H1 (cell line): ENCODE measurements at regions not wholly inside any gene's neighbourhood (a gene's known extent, or its start where the extent isn't known, plus 50 kb on each side); places are given as distances from the start of the nearest gene placed in this dataset.

Experiments
- CTCF ChIA-PET: fragments of 300-600 bp; sonication (Branson Sonifier 250); formaldehyde crosslinking; loops from one replicate; lab custom pipeline; 2021; ENCODE audit not compliant: partially characterized antibody; lab: Charles Lee
- POLR2A ChIA-PET: fragments of 300-600 bp; sonication (Branson Sonifier 250); formaldehyde crosslinking; loops from one replicate; lab custom pipeline; 2021; ENCODE audit warnings: inconsistent platforms; ENCODE audit not compliant: partially characterized antibody; lab: Charles Lee
- DNase-seq, 2 experiments: peaks; one replicate each; pipeline versions ENCODE4 v3.0.0 to v3.0.0-alpha.2; 2010 to 2022; ENCODE audit warnings: low spot score in 2 of 2, low read depth in 1 of 2, mixed read lengths in 1 of 2
- FAIRE-seq: peaks from 2 replicates; lab custom pipeline; 2011; peaks lifted over from hg19 to GRCh38; lab: Jason Lieb, UNC
- H2AFZ ChIP-seq: 2 replicates; pipeline ENCODE4 v1.8.1; 2012; ENCODE audit warnings: low read length, inconsistent platforms
- H2AK5ac ChIP-seq: 2 replicates; pipeline ENCODE4 v1.6.1; 2013; ENCODE audit warnings: low read depth, low read length
- H2BK120ac ChIP-seq: replicated peaks from 2 replicates; pipeline ENCODE3; 2013; ENCODE audit warnings: low read depth, low read length, inconsistent platforms
- H2BK12ac ChIP-seq: 2 replicates; pipeline ENCODE4 v1.6.1; 2013; ENCODE audit warnings: low read depth, low read length
- H2BK15ac ChIP-seq: 2 replicates; pipeline ENCODE4 v1.6.1; 2013; ENCODE audit warnings: low read length
- H2BK20ac ChIP-seq: 2 replicates; pipeline ENCODE4 v1.6.1; 2013; ENCODE audit warnings: low read length
- H2BK5ac ChIP-seq: 2 replicates; pipeline ENCODE4 v1.6.1; 2013; ENCODE audit warnings: low read depth, low read length
- H3K14ac ChIP-seq: 2 replicates; pipeline ENCODE4 v1.6.1; 2013; ENCODE audit warnings: inconsistent platforms; ENCODE audit not compliant: insufficient read length
- H3K18ac ChIP-seq: 2 replicates; pipeline ENCODE4 v1.6.1; 2013; ENCODE audit warnings: low read length; ENCODE audit errors: extremely low read depth
- H3K23ac ChIP-seq: 2 replicates; pipeline ENCODE4 v1.6.1; 2013; ENCODE audit warnings: inconsistent platforms; ENCODE audit not compliant: insufficient read length
- H3K23me2 ChIP-seq: 2 replicates; pipeline ENCODE4 v1.6.1; 2013; ENCODE audit warnings: low read depth, low read length
- H3K27ac ChIP-seq: 2 replicates; pipeline ENCODE4 v1.6.1; 2011; ENCODE audit warnings: low read depth, low read length, inconsistent platforms
- H3K27me3 ChIP-seq, 4 experiments: replicated peaks in 1 of 4; 1 replicate in 1 of 4; 2 replicates in 3 of 4; pipeline versions ENCODE4 v1.6.1 to v1.8.1; 2011 to 2013; ENCODE audit warnings: low read length in 3 of 4, mild to moderate bottlenecking in 3 of 4, inconsistent platforms in 2 of 4, mixed read lengths in 2 of 4, moderate library complexity in 1 of 4; ENCODE audit not compliant: control insufficient read depth in 3 of 4, insufficient read depth in 3 of 4; ENCODE audit errors: extremely low read depth in 1 of 4
- H3K36me3 ChIP-seq, 4 experiments: 2 replicates each; pipeline versions ENCODE4 v1.6.1 to v1.8.1; 2011 to 2013; ENCODE audit warnings: mild to moderate bottlenecking in 4 of 4, low read length in 3 of 4, moderate library complexity in 2 of 4, control low read depth in 1 of 4, inconsistent platforms in 1 of 4; ENCODE audit not compliant: insufficient read depth in 4 of 4, control insufficient read depth in 2 of 4
- H3K4ac ChIP-seq: replicated peaks from 2 replicates; pipeline ENCODE3; 2013; ENCODE audit warnings: low read length, low read depth, mixed read lengths, inconsistent platforms; ENCODE audit not compliant: insufficient read length
- H3K4me1 ChIP-seq, 4 experiments: replicated peaks in 1 of 4; 1 replicate in 1 of 4; 2 replicates in 3 of 4; pipeline versions ENCODE4 v1.6.1 to v1.8.1; 2011 to 2013; ENCODE audit warnings: low read length in 3 of 4, inconsistent platforms in 2 of 4, mixed read lengths in 1 of 4; ENCODE audit not compliant: insufficient read depth in 4 of 4, control insufficient read depth in 3 of 4
- H3K4me2 ChIP-seq, 2 experiments: 2 replicates each; pipeline versions ENCODE4 v1.6.1 to v1.8.1; 2011 to 2013; ENCODE audit warnings: low read depth in 2 of 2, low read length in 2 of 2, control low read depth in 1 of 2, inconsistent platforms in 1 of 2, mild to moderate bottlenecking in 1 of 2; ENCODE audit not compliant: insufficient read depth in 1 of 2
- H3K4me3 ChIP-seq, 4 experiments: fragments of 200-600, 300-600 bp in 1 of 4; sonication (generic), shearing (Covaris generic), sonication (Bioruptor Twin) in 1 of 4; 2 replicates each; pipeline versions ENCODE4 v1.5.1 to v1.8.1; 2011 to 2016; ENCODE audit warnings: low read length in 4 of 4, low read depth in 3 of 4, control low read depth in 2 of 4, inconsistent platforms in 2 of 4, mild to moderate bottlenecking in 2 of 4, mixed read lengths in 1 of 4, moderate library complexity in 1 of 4; ENCODE audit not compliant: insufficient read depth in 2 of 4; ENCODE audit errors: extremely low read depth in 1 of 4
- H3K56ac ChIP-seq: replicated peaks from 2 replicates; pipeline ENCODE3; 2013; ENCODE audit warnings: low read depth, mild to moderate bottlenecking, mixed read lengths, low read length, inconsistent platforms; ENCODE audit not compliant: insufficient read length
- H3K79me1 ChIP-seq: 2 replicates; pipeline ENCODE4 v1.6.1; 2013; ENCODE audit warnings: low read depth, low read length, control low read depth
- H3K79me2 ChIP-seq, 2 experiments: 2 replicates each; pipeline versions ENCODE4 v1.6.1 to v1.8.1; 2012 to 2013; ENCODE audit warnings: low read length in 2 of 2, mild to moderate bottlenecking in 2 of 2, inconsistent platforms in 1 of 2; ENCODE audit not compliant: insufficient read depth in 2 of 2, control insufficient read depth in 1 of 2
- H3K9ac ChIP-seq, 4 experiments: replicated peaks in 1 of 4; 1 replicate in 1 of 4; 2 replicates in 3 of 4; pipeline versions ENCODE4 v1.6.1 to v1.8.1; 2011 to 2013; ENCODE audit warnings: low read depth in 3 of 4, low read length in 3 of 4, control low read depth in 2 of 4, mild to moderate bottlenecking in 2 of 4, moderate library complexity in 2 of 4, inconsistent platforms in 1 of 4; ENCODE audit errors: extremely low read depth in 1 of 4
- H3K9me3 ChIP-seq, 2 experiments: 2 replicates each; pipeline versions ENCODE4 v1.6.1 to v1.8.1; 2012 to 2013; ENCODE audit warnings: mild to moderate bottlenecking in 2 of 2, moderate library complexity in 2 of 2, control low read depth in 1 of 2, inconsistent platforms in 1 of 2, low read depth in 1 of 2, low read length in 1 of 2, mixed read lengths in 1 of 2; ENCODE audit not compliant: insufficient read depth in 2 of 2
- H4K20me1 ChIP-seq, 2 experiments: replicated peaks in 1 of 2; 2 replicates each; pipeline versions ENCODE3 to v1.8.1; 2011 to 2013; ENCODE audit warnings: inconsistent platforms in 2 of 2, low read length in 2 of 2, mild to moderate bottlenecking in 1 of 2; ENCODE audit not compliant: insufficient read depth in 2 of 2, control insufficient read depth in 1 of 2
- H4K5ac ChIP-seq: 2 replicates; pipeline ENCODE4 v1.6.1; 2013; ENCODE audit warnings: low read length, low read depth, mixed read lengths, inconsistent platforms; ENCODE audit not compliant: insufficient read length
- H4K8ac ChIP-seq: 2 replicates; pipeline ENCODE4 v1.8.0; 2013; ENCODE audit warnings: mild to moderate bottlenecking, moderate library complexity, low read length, inconsistent platforms; ENCODE audit not compliant: insufficient read depth; ENCODE audit errors: extremely low read depth
- H4K91ac ChIP-seq: replicated peaks from 2 replicates; pipeline ENCODE3; 2013; ENCODE audit warnings: low read length, mixed read lengths, inconsistent platforms; ENCODE audit not compliant: insufficient read length
- FOSL1 ChIP-seq: IDR thresholded peaks from 2 replicates; pipeline ENCODE4 v1.6.1; 2011; ENCODE audit warnings: mild to moderate bottlenecking, low read depth, low read length, moderate library complexity; ENCODE audit not compliant: insufficient read depth
- JUND ChIP-seq: IDR thresholded peaks from 2 replicates; pipeline ENCODE4 v1.6.1; 2011; ENCODE audit warnings: mild to moderate bottlenecking, improper control_type of control experiment, low read length
- POU5F1 ChIP-seq: IDR thresholded peaks from 2 replicates; pipeline ENCODE4 v1.6.1; 2011; ENCODE audit warnings: low read depth, mild to moderate bottlenecking, low read length, moderate library complexity
- WGBS, 2 experiments: shearing (Covaris generic) in 1 of 2; methylation state at CpG; one replicate each; pipeline versions ENCODE4 v1.1.6 to v1.1.7; 2013 to 2015; ENCODE audit warnings: low lambda C conversion rate in 2 of 2, mixed read lengths in 2 of 2, inconsistent platforms in 1 of 2, low coverage in 1 of 2, missing lambda C conversion rate in 1 of 2; ENCODE audit not compliant: insufficient replicate concordance in 2 of 2, insufficient coverage in 1 of 2, insufficient read length in 1 of 2; ENCODE audit errors: extremely low coverage in 1 of 2, missing lambda C conversion rate in 1 of 2; 5-methylcytosine and 5-hydroxymethylcytosine counted together
- TF ChIP-seq, protein P1 (sequence below): IDR thresholded peaks from 2 replicates; pipeline ENCODE4 v1.6.1; 2011; ENCODE audit warnings: low read length, improper control_type of control experiment

DNA sequence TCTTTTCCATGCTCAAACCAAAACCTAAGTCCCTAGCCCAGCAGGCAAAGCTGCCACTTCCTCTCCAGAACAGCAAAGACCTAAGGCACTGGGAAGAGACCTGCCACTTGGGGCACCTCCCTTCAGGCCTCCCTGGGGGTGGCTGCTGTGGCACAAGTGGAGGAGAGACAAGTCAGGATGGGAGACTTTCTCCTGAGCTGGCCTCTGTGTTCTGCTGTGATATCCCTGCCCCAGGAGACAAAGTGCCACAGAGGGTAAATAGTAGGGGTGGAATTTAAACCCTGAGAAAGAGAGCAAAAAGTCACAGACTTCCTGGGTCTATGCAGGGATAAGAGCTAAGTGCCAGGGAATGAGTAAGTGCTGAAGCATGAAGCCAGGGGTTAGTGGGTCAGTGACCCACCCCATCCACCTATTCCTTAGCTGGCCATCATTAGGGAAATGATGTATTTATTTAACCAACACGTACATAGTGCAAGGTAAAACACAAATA is 84.2 kb downstream of the MRPL14 start:
- Histone ChIP-seq H2BK20ac (peak overlapping the region; percentile 56), H3K14ac (no peak overlapping the region), H4K8ac (peak overlapping the region; percentile 19), H3K79me1 (peaks cover 3% of the 10 kb centered on the region; the same call in 1 of the 2 replicates), H2BK5ac (peak overlapping the region; percentile 89; the same call in 1 of the 2 replicates), H2AFZ (no peak overlapping the region), H3K79me2 (no peaks in the 10 kb centered on the region), H3K27me3 (no peaks in the 10 kb centered on the region), H3K27ac (no peak overlapping the region), H3K36me3 (no peaks in the 10 kb centered on the region), H3K9ac (no peak overlapping the region)
- FAIRE-seq = no peak
- DNase-seq = no peak
- POLR2A ChIA-PET = interaction anchor here (0.6 to 6.3 kb wide), 16 partner anchors 9 to 398 kb away, joined by 3 to 35 read pairs (median 4); partner anchors contain the start of genes HSP90AB1 and RSPH9
- TF ChIP-seq FOSL1 = no peak
- no peak for TF ChIP-seq JUND
- TF ChIP-seq POU5F1 = no peak
- TF ChIP-seq, protein P1, sequence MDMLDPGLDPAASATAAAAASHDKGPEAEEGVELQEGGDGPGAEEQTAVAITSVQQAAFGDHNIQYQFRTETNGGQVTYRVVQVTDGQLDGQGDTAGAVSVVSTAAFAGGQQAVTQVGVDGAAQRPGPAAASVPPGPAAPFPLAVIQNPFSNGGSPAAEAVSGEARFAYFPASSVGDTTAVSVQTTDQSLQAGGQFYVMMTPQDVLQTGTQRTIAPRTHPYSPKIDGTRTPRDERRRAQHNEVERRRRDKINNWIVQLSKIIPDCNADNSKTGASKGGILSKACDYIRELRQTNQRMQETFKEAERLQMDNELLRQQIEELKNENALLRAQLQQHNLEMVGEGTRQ = no peak
- TF ChIP-seq, all 59 proteins: peak for 0
- H2BK12ac ChIP-seq = peak overlapping the region; percentile 94
- H4K20me1 ChIP-seq = peaks cover 0 to 3% of the 10 kb centered on the region in 2 experiments
- no peak overlapping the region for H4K5ac ChIP-seq
- no peak overlapping the region for H3K23ac ChIP-seq
- peaks cover 9 to 27% (median 15%) of the 10 kb centered on the region in 4 experiments for H3K4me1 ChIP-seq
- no peaks in the 10 kb centered on the region for H3K9me3 ChIP-seq
- H3K4me2 ChIP-seq = 0 out of 4 replicates have a peak overlapping the region, but pooled peaks of 1 of the 2 experiments have one; percentile 27
- no peak overlapping the region for H3K4ac ChIP-seq
- H3K23me2 ChIP-seq = peaks cover 13% of the 10 kb centered on the region
- no peak overlapping the region for H3K18ac ChIP-seq
- H2BK120ac ChIP-seq = peak overlapping the region; percentile 88
- CTCF ChIA-PET = interaction anchor here (0.8 to 3.2 kb wide), 16 partner anchors 14 to 319 kb away, joined by 3 to 15 read pairs (median 4); no protein-coding TSS in a partner anchor
- 87% methylated on average over 1 of the region's 1 CpG; no CpG with 5 or more reads in 1 of the 2 experiments for WGBS, 2 experiments
- H2AK5ac ChIP-seq = no peak overlapping the region
- no peak overlapping the region for H3K4me3 ChIP-seq
- no peak overlapping the region for H2BK15ac ChIP-seq
- H4K91ac ChIP-seq = peak overlapping the region; percentile 94
- H3K56ac ChIP-seq = no peak overlapping the region
